Skeletal muscle tissue (tissue), 3 donors: ENCODE measurements at regions not wholly inside any gene's neighbourhood (a gene's known extent, or its start where the extent isn't known, plus 50 kb on each side); places are given as distances from the start of the nearest gene placed in this dataset.

Experiments used
- H3K27ac ChIP-seq: one replicate; pipeline ENCODE4 v1.7.0; 2013; ENCODE audit warnings: mild to moderate bottlenecking, low read depth, low read length, inconsistent platforms
- H3K27me3 ChIP-seq, 3 donors: one replicate each; pipeline ENCODE4 v1.7.0; 2013; ENCODE audit warnings: low read length in 3 of 3; ENCODE audit not compliant: control insufficient read depth in 3 of 3, insufficient read depth in 3 of 3
- H3K36me3 ChIP-seq, 3 donors: one replicate each; pipeline ENCODE4 v1.7.0; 2013; ENCODE audit warnings: low read length in 3 of 3; ENCODE audit not compliant: control insufficient read depth in 3 of 3, insufficient read depth in 3 of 3
- H3K4me1 ChIP-seq, 3 donors: one replicate each; pipeline ENCODE4 v1.7.0; 2013; ENCODE audit warnings: low read length in 3 of 3, mild to moderate bottlenecking in 3 of 3; ENCODE audit not compliant: control insufficient read depth in 3 of 3, insufficient read depth in 3 of 3
- H3K4me3 ChIP-seq, 3 donors: one replicate each; pipeline ENCODE4 v1.7.0; 2013; ENCODE audit warnings: low read length in 3 of 3
- H3K9ac ChIP-seq, 3 donors: one replicate each; pipeline ENCODE4 v1.7.0; 2013; ENCODE audit warnings: low read length in 3 of 3, mild to moderate bottlenecking in 3 of 3, moderate library complexity in 2 of 3, low read depth in 1 of 3
- H3K9me3 ChIP-seq, 3 donors: one replicate each; pipeline ENCODE4 v1.7.0; 2013; ENCODE audit warnings: low read length in 3 of 3; ENCODE audit not compliant: control insufficient read depth in 3 of 3
- donor health status: Osteomylitis.

GRCh38 chr12:88921434-88921833 lies 341.2 kb upstream of the KITLG start:
- Histone ChIP-seq H3K4me1 (peaks cover 0 to 6% (median 2%) of the 10 kb centered on the region in 3 donors), H3K4me3 (no peak overlapping the region), H3K27me3 (no peaks in the 10 kb centered on the region), H3K9ac (no peak overlapping the region), H3K36me3 (no peaks in the 10 kb centered on the region), H3K9me3 (no peaks in the 10 kb centered on the region), H3K27ac (no peak overlapping the region)

GRCh38 chr12:88918161-88918560 lies 337.9 kb upstream of the KITLG start:
- H3K27ac ChIP-seq: no peak overlapping the region
- H3K9ac ChIP-seq: no peak overlapping the region
- H3K4me1 ChIP-seq: peaks cover 0 to 2% (median 0%) of the 10 kb centered on the region in 3 donors
- H3K4me3 ChIP-seq: no peak overlapping the region
- no peaks in the 10 kb centered on the region for H3K27me3 ChIP-seq
- H3K36me3 ChIP-seq: no peaks in the 10 kb centered on the region
- H3K9me3 ChIP-seq: no peaks in the 10 kb centered on the region

- Histone ChIP-seq H3K27me3 (no peaks in the 10 kb centered on the region), H3K36me3 (no peaks in the 10 kb centered on the region), H3K9ac (no peak overlapping the region), H3K4me1 (peaks cover 0 to 2% (median 0%) of the 10 kb centered on the region in 3 donors), H3K4me3 (no peak overlapping the region), H3K9me3 (no peaks in the 10 kb centered on the region), H3K27ac (no peak overlapping the region)
Measured at GRCh38 chr12:88914967-88915366, 334.7 kb upstream of the KITLG start.

- Histone ChIP-seq H3K27ac (no peak overlapping the region), H3K4me3 (no peak overlapping the region), H3K9ac (no peak overlapping the region), H3K4me1 (no peaks in the 10 kb centered on the region), H3K27me3 (no peaks in the 10 kb centered on the region), H3K36me3 (no peaks in the 10 kb centered on the region), H3K9me3 (no peaks in the 10 kb centered on the region)
Measured at GRCh38 chr12:88909510-88909909, 329.2 kb upstream of the KITLG start.

- no peak overlapping the region for H3K9ac ChIP-seq
- no peaks in the 10 kb centered on the region for H3K36me3 ChIP-seq
- no peaks in the 10 kb centered on the region for H3K9me3 ChIP-seq
- no peak overlapping the region for H3K27ac ChIP-seq
- no peaks in the 10 kb centered on the region for H3K4me1 ChIP-seq
- no peaks in the 10 kb centered on the region for H3K27me3 ChIP-seq
- no peak overlapping the region for H3K4me3 ChIP-seq
Measured at GRCh38 chr12:88908345-88908744, 328.1 kb upstream of the KITLG start.

- H3K27me3 ChIP-seq: no peaks in the 10 kb centered on the region
- no peak overlapping the region for H3K4me3 ChIP-seq
- H3K4me1 ChIP-seq: no peaks in the 10 kb centered on the region
- no peaks in the 10 kb centered on the region for H3K9me3 ChIP-seq
- H3K27ac ChIP-seq: no peak overlapping the region
- no peak overlapping the region for H3K9ac ChIP-seq
- no peaks in the 10 kb centered on the region for H3K36me3 ChIP-seq
Measured at GRCh38 chr12:88904705-88905104, 324.4 kb upstream of the KITLG start.

GRCh38 chr12:88903333-88903732 lies 323.1 kb upstream of the KITLG start:
- Histone ChIP-seq H3K36me3 (no peaks in the 10 kb centered on the region), H3K4me3 (no peak overlapping the region), H3K27ac (no peak overlapping the region), H3K9ac (no peak overlapping the region), H3K4me1 (no peaks in the 10 kb centered on the region), H3K27me3 (no peaks in the 10 kb centered on the region), H3K9me3 (no peaks in the 10 kb centered on the region)

- H3K9me3 ChIP-seq: no peaks in the 10 kb centered on the region
- no peaks in the 10 kb centered on the region for H3K27me3 ChIP-seq
- peaks cover 0 to 4% (median 0%) of the 10 kb centered on the region in 3 donors for H3K4me1 ChIP-seq
- no peak overlapping the region for H3K9ac ChIP-seq
- H3K36me3 ChIP-seq: no peaks in the 10 kb centered on the region
- peak overlapping the region; percentile 45 for H3K27ac ChIP-seq
- no peak overlapping the region for H3K4me3 ChIP-seq
Measured at GRCh38 chr12:88897723-88898122, 317.5 kb upstream of the KITLG start.

- Histone ChIP-seq H3K9ac (no peak overlapping the region), H3K36me3 (no peaks in the 10 kb centered on the region), H3K4me1 (peaks cover 0 to 4% (median 0%) of the 10 kb centered on the region in 3 donors), H3K4me3 (no peak overlapping the region), H3K27ac (no peak overlapping the region), H3K27me3 (no peaks in the 10 kb centered on the region), H3K9me3 (no peaks in the 10 kb centered on the region)
Measured at GRCh38 chr12:88896958-88897357, 316.7 kb upstream of the KITLG start.

- Histone ChIP-seq H3K4me3 (no peak overlapping the region), H3K27me3 (no peaks in the 10 kb centered on the region), H3K36me3 (no peaks in the 10 kb centered on the region), H3K9me3 (no peaks in the 10 kb centered on the region), H3K9ac (no peak overlapping the region), H3K4me1 (peaks cover 0 to 4% (median 0%) of the 10 kb centered on the region in 3 donors), H3K27ac (no peak overlapping the region)
Measured at GRCh38 chr12:88895634-88896033, 315.4 kb upstream of the KITLG start.

GRCh38 chr12:88893801-88894200 lies 313.5 kb upstream of the KITLG start:
- Histone ChIP-seq H3K4me1 (peaks cover 0 to 4% (median 0%) of the 10 kb centered on the region in 3 donors), H3K9ac (no peak overlapping the region), H3K9me3 (no peaks in the 10 kb centered on the region), H3K27me3 (no peaks in the 10 kb centered on the region), H3K4me3 (no peak overlapping the region), H3K27ac (no peak overlapping the region), H3K36me3 (no peaks in the 10 kb centered on the region)
